GM23338 (cell line): ENCODE measurements at regions not wholly inside any gene's neighbourhood (a gene's known extent, or its start where the extent isn't known, plus 50 kb on each side); places are given as distances from the start of the nearest gene placed in this dataset.

Experiments
- ATAC-seq: fragments of 200-7000 bp; cut with Tn5 transposase; 3 replicates; pipeline ENCODE4 v1.9.1; 2020
- DNase-seq: peaks from one replicate; pipeline ENCODE4 v3.0.0-alpha.2; 2015; ENCODE audit warnings: low spot score
- H2AFZ ChIP-seq: fragments of 200-600 bp; sonication (generic); 2 replicates; pipeline ENCODE4 v1.8.0; 2016; ENCODE audit warnings: antibody characterized with exemption, mild to moderate bottlenecking, moderate library complexity
- H3F3A ChIP-seq: fragments of 200-600 bp; sonication (generic); replicated peaks from 2 replicates; pipeline ENCODE4 v1.8.0; 2017; ENCODE audit warnings: antibody characterized with exemption, mixed run types, low read depth
- H3K27ac ChIP-seq: fragments of 200-600 bp; sonication (generic); 2 replicates; pipeline ENCODE4 v1.6.1; 2016; ENCODE audit warnings: low read depth
- H3K27me3 ChIP-seq: fragments of 200-600 bp; sonication (generic); 2 replicates; pipeline ENCODE4 v1.8.0; 2016; ENCODE audit warnings: mild to moderate bottlenecking, mixed run types, moderate library complexity; ENCODE audit not compliant: insufficient read depth
- H3K36me3 ChIP-seq: fragments of 200-600 bp; sonication (generic); 2 replicates; pipeline ENCODE4 v1.8.0; 2016; ENCODE audit warnings: mild to moderate bottlenecking; ENCODE audit not compliant: insufficient read depth
- H3K4me1 ChIP-seq: fragments of 200-600 bp; sonication (generic); 2 replicates; pipeline ENCODE4 v1.8.0; 2016; ENCODE audit warnings: mild to moderate bottlenecking, moderate library complexity; ENCODE audit not compliant: insufficient read depth
- H3K4me2 ChIP-seq: fragments of 200-600 bp; sonication (generic); 2 replicates; pipeline ENCODE4 v1.7.1; 2017; ENCODE audit warnings: mixed run types
- H3K4me3 ChIP-seq: fragments of 200-600 bp; sonication (generic); 2 replicates; pipeline ENCODE4 v1.6.1; 2016; ENCODE audit warnings: mixed run types
- H3K79me2 ChIP-seq: fragments of 200-600 bp; sonication (generic); replicated peaks from 2 replicates; pipeline ENCODE4 v1.8.0; 2017; ENCODE audit warnings: mild to moderate bottlenecking; ENCODE audit not compliant: insufficient read depth
- H3K9me2 ChIP-seq: fragments of 200-600 bp; sonication (generic); 2 replicates; pipeline ENCODE4 v1.8.0; 2017; ENCODE audit not compliant: insufficient read depth
- H4K20me1 ChIP-seq: fragments of 200-600 bp; sonication (generic); replicated peaks from 2 replicates; pipeline ENCODE4 v1.8.0; 2017; ENCODE audit warnings: mild to moderate bottlenecking; ENCODE audit not compliant: insufficient read depth
- H3K27ac Mint-ChIP-seq: 2 replicates; pipeline ENCODE4 v1.8.0; 2020; ENCODE audit warnings: inconsistent platforms, mild to moderate bottlenecking, moderate library complexity, mixed read lengths
- H3K27me3 Mint-ChIP-seq: 3 replicates; pipeline ENCODE4 v1.8.0; 2022; ENCODE audit warnings: low read depth, mild to moderate bottlenecking, moderate library complexity, mixed read lengths, inconsistent platforms; ENCODE audit not compliant: insufficient read depth, poor library complexity
- H3K36me3 Mint-ChIP-seq: 3 replicates; pipeline ENCODE4 v1.8.0; 2021; ENCODE audit warnings: low read depth, mild to moderate bottlenecking, inconsistent platforms, moderate library complexity, mixed read lengths
- H3K4me1 Mint-ChIP-seq: 3 replicates; pipeline ENCODE4 v1.8.0; 2020; ENCODE audit warnings: mild to moderate bottlenecking, inconsistent platforms, mixed read lengths
- H3K4me3 Mint-ChIP-seq: 3 replicates; pipeline ENCODE4 v1.8.0; 2021; ENCODE audit warnings: moderate library complexity, mild to moderate bottlenecking, inconsistent platforms, mixed read lengths
- H3K9me3 Mint-ChIP-seq: 3 replicates; pipeline ENCODE4 v1.8.0; 2020; ENCODE audit warnings: moderate library complexity, mild to moderate bottlenecking, inconsistent platforms, mixed read lengths
- CREB1 ChIP-seq: fragments of 250-450 bp; sonication (Bioruptor Pico); IDR thresholded peaks from 2 replicates; pipeline ENCODE4 v1.5.0; 2020; ENCODE audit warnings: low read depth, mild to moderate bottlenecking, moderate library complexity
- CTCF ChIP-seq, 2 experiments: fragments of 200-600 bp in 1 of 2; sonication (generic) in 1 of 2; conservative IDR thresholded peaks; 2 replicates each; pipeline versions ENCODE4 v1.5.1 to v1.6.1; 2016 to 2017; ENCODE audit warnings: antibody characterized with exemption in 2 of 2, low read depth in 2 of 2, mild to moderate bottlenecking in 2 of 2, moderate library complexity in 1 of 2
- ETS1 ChIP-seq: IDR thresholded peaks from 2 replicates; pipeline ENCODE4 v1.6.1; 2016; ENCODE audit warnings: antibody characterized with exemption
- EZH2 ChIP-seq: fragments of 200-600 bp; sonication (generic); IDR thresholded peaks from one replicate; pipeline ENCODE4 v1.8.0; 2017; ENCODE audit warnings: antibody characterized with exemption, mild to moderate bottlenecking, low read depth; ENCODE audit not compliant: unreplicated experiment
- EZH2phosphoT487 ChIP-seq: fragments of 200-600 bp; sonication (generic); IDR thresholded peaks from one replicate; pipeline ENCODE4 v1.8.1; 2018; ENCODE audit warnings: antibody characterized with exemption; ENCODE audit not compliant: unreplicated experiment
- JUNB ChIP-seq: IDR thresholded peaks from one replicate; pipeline ENCODE4 v1.6.1; 2016; ENCODE audit warnings: antibody characterized with exemption; ENCODE audit not compliant: unreplicated experiment
- NANOG ChIP-seq: IDR thresholded peaks from 2 replicates; pipeline ENCODE4 v1.6.1; 2016; ENCODE audit warnings: antibody characterized with exemption, borderline replicate concordance
- POLR2AphosphoS5 ChIP-seq: IDR thresholded peaks from 2 replicates; pipeline ENCODE4 v1.6.1; 2016; ENCODE audit warnings: antibody characterized with exemption, low read depth
- REST ChIP-seq: IDR thresholded peaks from one replicate; pipeline ENCODE4 v1.6.1; 2018; ENCODE audit warnings: antibody characterized with exemption; ENCODE audit not compliant: unreplicated experiment
- STAT1 ChIP-seq: IDR thresholded peaks from one replicate; pipeline ENCODE4 v1.6.1; 2016; ENCODE audit warnings: antibody characterized with exemption; ENCODE audit not compliant: unreplicated experiment
- ZNF114 ChIP-seq: fragments of 250-450 bp; sonication (Bioruptor Pico); IDR thresholded peaks from 2 replicates; pipeline ENCODE4 v1.5.0; 2020; ENCODE audit warnings: mild to moderate bottlenecking, moderate library complexity
- ZNF331 ChIP-seq: fragments of 250-450 bp; sonication (Bioruptor Pico); IDR thresholded peaks from 2 replicates; pipeline ENCODE4 v1.5.0; 2020; ENCODE audit warnings: low read depth, mild to moderate bottlenecking, moderate library complexity
- ZNF462 ChIP-seq: fragments of 250-450 bp; sonication (Bioruptor Pico); IDR thresholded peaks from 2 replicates; pipeline ENCODE4 v1.5.0; 2020; ENCODE audit warnings: mild to moderate bottlenecking, moderate library complexity

GRCh38 chr3:150184426-150185071 is 213.9 kb upstream of the PFN2 start:
- Histone ChIP-seq H3K27ac (no peak overlapping the region), H3K36me3 (no peaks in the 10 kb centered on the region), H3K9me2 (peaks cover 6% of the 10 kb centered on the region; the same call in 1 of the 2 replicates), H4K20me1 (no peaks in the 10 kb centered on the region), H3F3A (no peaks in the 10 kb centered on the region), H3K4me1 (peaks cover 10% of the 10 kb centered on the region), H3K4me2 (peak overlapping the region; percentile 72), H3K27me3 (0 out of 2 replicates have a peak, but pooled peaks cover 4% of the 10 kb centered on the region), H3K4me3 (peak overlapping the region; percentile 53; the same call in 1 of the 2 replicates), H2AFZ (peak overlapping the region; percentile 75; the same call in 1 of the 2 replicates), H3K79me2 (no peaks in the 10 kb centered on the region)
- no peak for TF ChIP-seq ZNF331 (CRISPR knock-in tag)
- no peak for TF ChIP-seq ETS1
- no peak for TF ChIP-seq NANOG
- no peak for TF ChIP-seq CREB1 (CRISPR knock-in tag)
- no peak for TF ChIP-seq STAT1
- no peak for TF ChIP-seq CTCF (conservative IDR thresholded peaks at IDR 0.05; ENCODE audit: low read depth in 2 of 2)
- no peak for TF ChIP-seq EZH2
- TF ChIP-seq ZNF462 = no peak
- no peak for TF ChIP-seq REST
- TF ChIP-seq POLR2AphosphoS5 = no peak
- no peak for TF ChIP-seq ZNF114 (CRISPR knock-in tag)
- TF ChIP-seq EZH2phosphoT487 = no peak
- no peak for TF ChIP-seq JUNB
- Mint-ChIP-seq H3K4me3 (no peak overlapping the region), H3K4me1 (no peaks in the 10 kb centered on the region; the same call in 2 of the 3 replicates), H3K36me3 (peaks cover 4% of the 10 kb centered on the region; the same call in 1 of the 3 replicates), H3K27ac (no peak overlapping the region), H3K27me3 (no peaks in the 10 kb centered on the region), H3K9me3 (peaks cover 4% of the 10 kb centered on the region; the same call in 2 of the 3 replicates)
- no peak for ATAC-seq
- DNase-seq = no peak
